Activated CD4-positive, alpha-beta T cell treated with anti-CD3 and anti-CD28 coated beads, Interleukin-2, Interleukin-6, amounts not matched to agents 100 ng/mL and 50 ng/mL, durations not matched to agents 16 hours and 8 hours (primary cell): ENCODE measurements at regions not wholly inside any gene's neighbourhood (a gene's known extent, or its start where the extent isn't known, plus 50 kb on each side); places are given as distances from the start of the nearest gene placed in this dataset.

Experiments used
- DNase-seq: peaks from one replicate; pipeline ENCODE4 v3.0.0-alpha.2; 2020

DNA sequence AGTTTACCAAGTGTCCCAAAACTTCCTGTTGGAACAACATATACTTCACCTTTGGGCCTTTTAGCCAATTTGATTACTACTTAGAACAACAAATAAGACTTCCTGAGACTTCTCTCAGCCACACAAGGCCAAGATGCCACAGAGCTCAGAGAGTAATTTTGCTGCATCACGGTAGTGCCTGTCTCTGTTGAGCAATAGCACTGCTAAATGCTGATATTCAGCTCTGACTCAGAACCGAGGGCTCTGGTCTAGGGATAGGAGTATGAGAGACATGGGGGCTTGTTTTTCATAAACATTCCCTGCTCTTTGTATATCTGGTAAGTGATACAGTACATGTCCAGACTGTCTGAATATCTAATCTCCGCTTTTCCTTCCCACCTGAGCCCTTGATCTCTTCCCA lies 260.4 kb upstream of the ARHGAP20 start:
- DNase-seq = no peak

DNA sequence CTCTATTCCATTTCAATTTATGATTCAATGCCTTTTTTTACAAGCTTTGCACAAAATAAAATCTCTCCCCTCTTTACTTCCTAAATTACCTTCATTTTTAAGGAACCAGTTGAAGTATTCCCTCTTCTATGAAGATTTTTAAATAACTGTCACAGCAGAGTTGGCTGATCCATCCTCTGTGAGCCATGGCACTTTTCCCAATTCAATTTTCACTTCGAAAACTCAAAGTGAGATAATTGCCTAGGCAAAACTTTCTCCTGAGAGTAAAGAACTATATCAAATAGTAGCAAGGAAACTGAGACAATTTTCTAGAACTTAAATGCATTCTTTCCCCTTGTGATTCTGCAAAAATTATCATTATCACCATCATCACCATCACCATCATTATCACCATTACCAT lies 259.9 kb upstream of the ARHGAP20 start:
- DNase-seq = no peak

DNA sequence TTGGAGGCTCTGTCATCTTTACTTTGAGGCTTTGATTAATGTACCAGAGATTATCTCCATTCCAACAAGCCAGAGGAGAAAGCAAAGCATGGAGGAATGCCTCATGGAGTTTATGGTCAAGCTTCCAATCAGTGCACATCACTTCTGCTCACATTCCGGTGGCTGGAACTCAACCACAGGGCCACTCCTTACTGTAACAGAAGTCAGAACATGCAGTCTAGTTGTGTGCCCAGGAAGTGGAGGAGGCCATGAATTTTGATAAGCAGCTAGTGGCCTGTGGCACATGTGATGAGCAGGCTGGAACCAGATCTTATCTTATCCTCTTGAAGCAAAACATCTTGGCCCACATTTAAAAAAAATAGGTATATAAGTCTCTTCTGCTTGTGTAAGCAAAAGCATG lies 258.9 kb upstream of the ARHGAP20 start:
- DNase-seq = no peak

DNA sequence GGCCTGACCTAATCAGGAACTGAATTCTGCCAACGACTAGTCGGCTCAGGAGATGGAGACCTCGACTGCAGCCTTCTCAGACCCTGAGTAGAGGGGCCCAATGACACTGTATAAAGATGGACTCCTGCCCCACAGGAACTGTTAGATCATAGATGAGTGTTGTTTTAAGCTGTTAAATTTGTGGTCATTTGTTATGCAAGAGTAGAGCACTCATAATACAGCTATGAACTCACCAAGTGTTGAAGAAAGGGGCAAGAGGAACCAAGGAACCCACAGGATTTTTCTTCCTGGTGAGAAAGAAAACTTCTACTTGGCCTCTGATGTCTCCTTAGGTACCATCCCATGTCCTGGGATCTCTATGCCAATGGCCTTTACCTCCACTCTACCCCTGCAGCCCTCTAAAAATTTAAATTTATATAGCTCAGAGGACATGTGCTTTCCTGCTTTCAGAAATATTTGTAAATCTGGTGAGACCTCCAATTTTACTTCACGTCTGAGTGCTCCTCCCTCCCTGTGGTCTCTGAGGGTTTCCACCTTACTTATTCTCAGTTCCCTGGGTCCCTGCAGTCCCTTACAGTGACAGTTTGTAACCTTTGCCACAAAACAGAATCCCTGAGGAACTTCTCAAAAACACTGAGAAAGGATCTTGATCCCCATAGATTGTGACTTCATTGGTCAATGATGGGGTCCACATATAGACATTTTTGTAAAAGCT lies 256.3 kb upstream of the ARHGAP20 start:
- DNase-seq = no peak

DNA sequence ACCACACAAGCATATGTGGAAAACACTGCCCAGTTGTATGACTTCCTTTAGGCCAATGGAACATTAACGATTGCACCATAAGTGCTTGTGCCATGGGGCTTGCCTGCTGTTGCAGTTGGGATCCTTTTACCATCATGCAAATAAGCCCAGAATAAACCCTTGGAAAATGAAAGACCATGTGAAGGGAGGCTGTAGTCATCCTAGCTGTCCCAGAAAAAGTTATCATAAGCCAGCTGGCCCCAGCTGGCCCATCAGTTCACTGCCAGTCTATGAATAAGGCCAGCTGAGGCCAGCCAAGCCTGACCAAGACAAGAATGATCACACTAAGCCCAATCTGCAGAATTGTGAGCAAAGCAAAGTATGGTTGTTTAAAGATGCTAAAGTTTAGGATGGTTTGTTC lies 253.9 kb upstream of the ARHGAP20 start:
- no peak for DNase-seq

DNA sequence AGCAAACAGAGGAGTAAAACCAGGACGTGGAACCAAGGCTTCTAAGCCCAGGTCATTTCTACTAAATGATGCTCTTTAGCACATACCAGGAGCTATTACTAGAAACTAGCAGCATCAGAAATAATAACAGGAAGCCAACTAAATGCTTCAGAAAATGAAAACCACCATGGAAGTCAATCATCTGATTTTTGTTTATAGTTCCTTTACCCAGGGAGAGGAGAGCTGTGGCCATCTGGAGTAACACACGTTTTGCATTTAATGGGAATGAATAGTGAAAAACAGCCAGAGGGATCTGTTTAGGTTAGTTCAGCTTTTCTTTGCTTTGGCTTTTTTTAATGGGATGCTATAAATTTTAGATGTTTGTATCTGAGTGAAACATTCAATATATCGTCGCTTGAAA lies 250.7 kb upstream of the ARHGAP20 start:
- DNase-seq = no peak

DNA sequence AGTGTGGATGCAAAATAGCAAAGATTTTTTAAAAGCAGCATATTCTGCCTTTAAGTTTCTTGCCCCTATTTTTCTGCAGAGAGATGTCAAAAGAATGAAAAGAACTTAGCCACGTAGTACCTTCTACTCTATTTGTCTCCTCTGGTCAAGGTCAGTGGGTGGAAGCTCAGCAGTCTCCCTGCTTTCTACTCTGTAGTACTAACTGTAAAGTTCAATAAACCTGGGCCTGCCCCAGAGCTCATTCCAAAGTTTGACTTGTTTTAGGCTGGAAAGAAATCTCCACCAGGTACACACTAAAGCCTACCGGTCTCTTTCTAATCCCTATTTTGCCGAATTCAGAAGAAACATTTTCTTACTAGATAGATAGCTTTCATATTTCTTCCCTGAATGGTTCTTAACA lies 247.9 kb upstream of the ARHGAP20 start:
- DNase-seq = no peak

DNA sequence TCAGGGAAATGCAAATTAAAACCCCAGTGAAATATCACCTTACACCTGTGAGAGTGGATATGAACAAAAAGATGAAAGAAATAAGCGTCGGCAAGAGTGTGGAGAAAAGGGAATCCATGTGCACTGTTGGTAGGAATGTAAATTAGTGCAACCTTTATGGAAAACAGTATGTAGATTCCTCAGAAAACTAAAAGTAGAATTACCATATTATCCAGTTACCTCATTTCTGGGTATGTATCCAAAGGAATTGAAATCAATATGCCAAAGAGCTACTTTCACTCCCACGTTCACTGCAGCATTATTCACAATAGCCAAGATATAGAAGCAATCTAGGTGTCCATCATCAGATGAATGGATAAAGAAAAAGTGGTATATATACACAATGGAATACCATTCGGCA lies 246.0 kb upstream of the ARHGAP20 start:
- no peak for DNase-seq

DNA sequence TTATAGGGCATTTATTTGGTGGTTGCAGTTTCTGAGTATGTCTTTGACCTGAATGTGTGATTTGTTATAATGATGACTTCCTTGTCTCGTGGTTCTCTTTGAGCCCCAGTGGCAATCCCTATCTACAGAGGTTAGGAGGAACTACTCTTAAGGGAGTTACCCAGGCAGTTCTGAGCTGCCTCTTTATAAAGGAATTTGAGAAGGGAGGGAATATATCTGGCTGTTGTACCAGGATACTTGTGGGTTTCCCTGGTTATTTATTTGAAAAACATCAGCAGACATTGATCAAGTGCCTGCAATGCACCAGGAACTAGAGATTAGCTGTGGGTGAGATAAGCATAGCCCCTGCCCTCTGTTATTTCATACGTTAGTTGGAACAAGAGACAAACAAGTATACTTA lies 243.5 kb upstream of the ARHGAP20 start:
- no peak for DNase-seq

DNA sequence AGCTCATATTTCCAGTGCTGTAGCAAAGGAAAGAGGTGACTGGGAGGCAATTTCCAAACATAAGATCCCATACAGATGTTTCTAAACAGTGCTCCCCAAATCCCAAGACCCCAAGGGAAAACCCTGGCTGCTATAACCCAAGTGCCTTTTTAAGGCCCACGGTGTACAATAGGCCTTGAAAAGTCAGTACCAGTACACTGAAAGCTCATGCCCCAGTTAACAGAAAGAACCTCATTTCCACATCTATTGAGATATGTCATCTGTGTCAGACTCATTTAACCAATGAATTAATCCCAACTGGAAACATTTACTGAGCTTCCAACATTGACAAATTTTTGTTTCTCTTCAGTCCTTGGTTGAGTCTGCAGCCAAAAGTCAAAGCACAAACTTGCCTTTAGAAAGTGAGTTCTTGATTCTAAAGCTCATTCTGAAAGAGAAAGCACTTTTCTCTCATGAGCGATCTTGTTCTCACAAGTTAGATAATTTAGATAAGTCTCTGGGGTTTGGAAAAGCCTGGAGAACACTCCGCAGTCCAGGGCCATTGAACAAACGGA lies 239.8 kb upstream of the ARHGAP20 start:
- no peak for DNase-seq

DNA sequence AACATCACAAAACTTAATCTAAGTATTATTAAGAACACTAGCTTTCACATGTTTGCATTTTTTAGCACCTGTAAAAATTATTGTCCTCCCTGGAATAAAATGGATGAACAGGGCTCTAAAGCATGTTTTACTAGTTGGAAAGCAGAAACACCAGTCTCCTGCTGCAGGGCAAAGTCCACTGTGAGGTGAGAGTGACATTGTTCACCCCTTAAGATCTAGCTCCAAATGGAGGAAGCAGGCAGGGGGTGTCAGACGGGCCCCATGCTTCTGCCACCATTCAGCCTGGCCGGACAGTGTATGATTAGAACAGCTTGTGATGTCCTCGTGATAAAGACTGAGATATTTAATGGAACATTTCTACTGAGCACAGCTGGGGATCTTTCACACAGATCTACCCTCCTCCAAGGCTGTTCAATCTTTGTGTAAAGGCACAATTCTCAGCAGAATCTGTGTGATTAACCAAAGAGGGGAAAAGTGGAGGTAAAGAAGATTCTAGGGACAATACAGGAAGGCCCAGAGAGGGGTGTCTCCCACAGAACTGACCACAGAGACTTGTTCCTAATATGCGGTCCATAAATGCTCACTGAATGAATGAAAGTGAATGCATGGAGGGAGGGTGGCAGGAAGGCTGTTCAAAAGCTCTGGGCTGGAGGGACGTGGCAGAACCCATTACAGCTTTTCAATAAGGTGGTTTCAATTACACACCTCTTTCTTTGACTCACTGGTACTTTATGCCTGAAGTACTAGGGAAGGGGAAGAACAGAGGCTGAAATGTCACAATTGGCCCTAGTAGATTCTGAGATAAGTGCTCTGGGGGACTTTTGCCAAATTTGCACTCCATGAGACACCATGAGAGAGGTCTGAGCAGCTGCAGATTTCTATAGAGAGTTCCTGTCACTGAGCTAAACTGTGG lies 239.1 kb upstream of the ARHGAP20 start:
- no peak for DNase-seq

DNA sequence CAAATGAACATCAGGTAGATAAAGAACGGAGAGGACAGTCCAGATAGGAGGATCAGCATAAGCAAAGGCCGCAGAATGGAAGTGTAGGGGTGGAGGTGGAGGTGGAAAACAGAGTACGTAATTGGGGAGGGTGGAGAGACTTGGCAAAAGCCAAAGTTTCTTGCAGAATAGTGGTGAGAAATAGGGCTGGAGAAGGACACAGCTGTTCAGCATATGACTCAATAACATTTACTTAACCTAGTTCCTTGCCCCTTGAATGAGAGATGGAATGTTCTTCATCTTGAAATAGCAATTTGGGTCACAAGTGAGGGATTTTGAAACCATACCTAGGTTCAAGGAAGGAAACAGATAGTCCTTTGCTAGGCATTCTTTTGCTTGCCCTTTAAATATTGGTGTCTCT lies 235.9 kb upstream of the ARHGAP20 start:
- no peak for DNase-seq

DNA sequence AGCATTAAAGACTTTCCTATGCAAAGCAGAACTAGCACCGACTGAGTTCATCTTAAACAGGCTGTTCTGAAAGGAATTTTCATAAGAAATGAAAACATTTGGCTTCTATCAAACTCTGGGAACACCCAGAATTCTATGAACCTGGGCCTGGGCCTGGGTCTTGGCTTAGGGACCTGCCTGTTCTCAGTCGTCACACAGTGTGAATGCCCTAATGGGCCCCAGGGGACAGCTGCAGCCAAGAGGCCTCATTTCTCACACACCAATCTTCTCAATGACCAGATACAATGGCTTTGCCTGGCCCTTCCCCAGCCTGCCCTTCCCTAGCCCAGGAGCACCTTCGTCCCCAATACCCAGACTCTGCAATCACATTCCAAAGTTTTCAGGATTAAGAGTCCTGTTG lies 234.9 kb upstream of the ARHGAP20 start:
- no peak for DNase-seq

DNA sequence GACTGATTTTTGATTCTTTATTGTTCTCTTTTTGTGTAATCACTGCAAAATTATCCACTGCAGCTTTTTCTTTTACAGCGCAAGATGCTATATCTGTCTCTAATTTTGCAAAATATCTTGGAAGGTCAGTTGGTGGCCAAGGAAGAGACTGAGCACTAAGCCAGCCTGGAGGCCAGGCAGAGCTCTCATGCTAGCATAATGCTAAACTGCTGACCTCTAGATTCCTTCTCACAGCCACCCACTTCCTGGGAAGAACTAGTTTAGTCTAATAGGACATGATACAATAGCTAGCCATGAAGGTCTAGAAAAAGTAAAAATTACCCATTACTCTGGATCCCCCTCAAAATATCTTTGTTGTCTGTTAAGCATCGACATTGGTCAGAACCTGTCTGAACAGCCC lies 227.2 kb upstream of the ARHGAP20 start:
- no peak for DNase-seq

DNA sequence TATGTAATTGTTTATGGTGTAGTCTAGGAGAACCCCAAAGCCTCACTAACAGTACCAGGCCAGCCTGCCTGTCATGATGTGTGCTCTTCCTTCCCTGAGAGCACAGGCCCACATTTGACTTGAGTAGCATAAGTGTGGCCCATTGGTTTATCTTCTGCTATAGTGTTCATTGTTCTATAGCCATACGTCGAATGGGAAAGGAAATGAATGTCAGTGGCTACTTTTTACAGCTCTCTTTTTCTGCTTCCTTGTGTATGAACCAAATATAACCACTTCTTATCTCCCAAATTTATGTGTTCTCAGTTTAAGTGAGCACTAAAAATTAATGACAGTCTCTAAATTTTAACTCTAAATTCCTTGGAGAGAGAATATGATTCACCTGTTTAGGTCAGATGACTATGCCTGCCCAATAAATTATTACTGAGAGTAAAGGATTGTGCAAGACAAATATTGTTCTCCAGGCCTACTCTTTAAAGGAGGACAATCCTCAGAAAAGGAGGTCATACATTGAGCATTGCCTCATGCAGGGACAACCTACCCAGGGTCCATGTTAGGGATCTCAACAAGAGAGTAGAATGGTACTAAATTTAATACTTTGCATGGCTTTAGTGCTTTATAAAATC lies 222.9 kb upstream of the ARHGAP20 start:
- DNase-seq = no peak

DNA sequence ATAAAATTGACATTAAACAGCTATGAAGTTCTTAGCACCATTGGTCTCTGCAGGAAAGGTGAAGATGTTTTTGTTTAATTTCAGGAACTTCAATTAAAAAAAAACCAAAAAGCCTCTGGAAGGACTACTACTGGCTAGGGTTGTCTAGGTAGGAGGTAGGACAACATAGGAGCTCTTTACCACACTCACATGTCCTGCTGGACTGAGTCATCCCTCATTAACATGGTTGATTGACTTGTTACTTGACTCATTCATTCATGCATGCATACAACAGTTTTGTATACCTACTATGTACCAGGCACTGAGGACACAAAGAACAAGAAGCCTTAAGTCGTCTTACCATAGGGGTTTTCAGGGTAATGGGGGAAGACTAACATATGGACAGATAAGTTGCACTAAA lies 216.9 kb upstream of the ARHGAP20 start:
- DNase-seq = no peak

DNA sequence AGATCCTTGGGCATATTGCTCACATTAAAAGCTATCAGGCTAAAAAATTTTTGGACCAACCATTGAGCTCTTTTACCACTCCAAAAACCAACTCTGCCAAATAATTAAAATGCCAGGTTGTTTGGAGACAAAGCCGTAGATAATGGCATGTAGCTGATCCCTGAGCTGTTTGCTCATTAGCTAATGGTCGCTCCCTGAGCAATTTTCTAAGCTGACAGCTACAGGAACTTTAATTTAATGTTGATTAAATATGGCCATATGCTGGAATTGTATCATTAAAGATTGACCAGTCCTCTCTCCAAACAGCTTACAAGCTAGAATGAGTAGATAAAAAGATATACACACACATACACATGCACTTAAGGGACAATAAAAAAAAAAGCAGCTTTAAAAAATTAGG lies 216.2 kb upstream of the ARHGAP20 start:
- no peak for DNase-seq

DNA sequence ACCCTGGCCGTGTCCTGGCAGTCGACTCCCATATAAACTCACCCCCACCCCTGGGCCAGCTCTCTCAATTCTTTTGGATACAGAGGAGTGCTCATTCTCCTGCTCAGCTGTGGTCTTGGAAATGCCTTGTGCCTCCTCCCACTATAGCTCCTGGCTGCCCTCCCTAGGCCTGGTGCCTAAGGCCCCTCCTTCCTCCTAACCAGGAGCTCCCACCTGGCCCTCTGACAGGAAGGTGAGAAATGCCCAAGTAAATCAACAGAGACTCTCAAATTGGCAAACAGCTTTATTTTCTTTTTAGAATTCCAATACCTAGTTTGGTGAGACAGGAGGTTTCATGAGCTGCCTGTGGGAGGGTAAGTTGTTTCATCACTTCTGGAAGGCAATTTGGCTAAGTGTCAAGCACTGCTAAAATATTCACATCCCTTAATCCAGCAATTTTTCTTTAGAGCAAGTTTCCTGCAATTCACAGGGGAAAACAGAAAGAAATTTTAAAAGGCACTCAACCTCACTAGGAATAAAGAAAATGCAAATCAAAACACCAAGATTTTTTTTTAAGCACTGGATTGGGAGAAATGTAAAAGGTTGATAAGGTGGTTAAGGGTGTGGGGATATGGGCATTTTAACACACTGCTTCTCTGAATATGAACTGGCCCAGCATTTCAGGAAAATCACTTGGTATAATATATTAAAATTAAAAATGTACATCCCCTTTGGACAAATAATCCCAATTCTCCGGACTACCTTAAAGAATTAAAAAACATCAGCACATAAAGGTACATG lies 209.7 kb upstream of the ARHGAP20 start:
- DNase-seq = no peak

DNA sequence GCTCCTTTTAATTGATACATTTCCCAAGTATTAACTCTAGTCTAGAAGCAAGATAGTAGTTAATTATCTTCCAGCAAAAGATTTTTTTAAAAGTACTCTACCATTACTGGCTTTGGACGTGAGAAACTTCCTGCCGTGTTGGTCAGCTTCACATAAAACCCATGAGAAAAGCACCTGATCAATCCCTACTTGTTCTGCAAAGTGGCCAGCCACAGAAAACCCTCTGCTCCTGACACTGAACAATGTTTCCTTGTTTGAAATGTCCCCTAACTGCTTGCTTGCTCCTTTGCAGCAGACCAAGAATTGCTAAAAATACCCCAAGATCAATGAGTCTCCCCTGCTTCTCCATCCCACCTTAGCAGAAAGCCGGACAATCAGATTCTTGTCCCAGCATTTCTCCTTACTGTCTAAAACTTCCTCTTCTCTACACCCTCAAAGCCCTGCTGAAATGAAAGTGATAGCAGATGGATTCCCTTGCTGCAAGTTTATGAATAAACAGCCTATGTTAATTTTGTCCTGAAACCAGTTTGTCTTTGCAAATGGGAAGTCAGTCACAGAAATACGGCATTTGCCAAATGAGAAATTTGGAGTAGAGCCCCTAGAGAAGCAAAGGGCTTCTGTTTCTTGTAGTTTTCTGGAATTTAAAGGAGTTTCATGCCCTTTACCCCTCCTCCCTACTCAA lies 207.1 kb upstream of the ARHGAP20 start:
- no peak for DNase-seq

DNA sequence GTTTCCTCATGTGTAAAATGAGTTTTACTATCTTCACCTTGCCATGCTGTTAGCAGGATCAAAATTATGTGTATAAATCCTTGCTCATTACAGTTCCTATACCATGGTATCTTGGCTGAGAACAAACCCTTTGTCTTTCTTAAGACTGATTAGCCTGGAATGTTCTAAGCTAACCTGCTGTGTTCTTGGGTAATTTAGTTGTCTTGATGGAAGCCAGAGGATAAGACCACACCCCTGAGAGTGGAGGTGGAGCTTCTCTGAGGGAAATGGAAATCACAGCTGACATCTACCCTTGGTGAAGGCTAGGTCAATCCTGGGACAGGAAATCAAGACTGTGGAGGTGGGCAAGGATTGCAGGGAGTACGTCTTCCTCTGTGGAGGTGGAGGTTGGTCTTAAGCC lies 206.1 kb upstream of the ARHGAP20 start:
- no peak for DNase-seq

DNA sequence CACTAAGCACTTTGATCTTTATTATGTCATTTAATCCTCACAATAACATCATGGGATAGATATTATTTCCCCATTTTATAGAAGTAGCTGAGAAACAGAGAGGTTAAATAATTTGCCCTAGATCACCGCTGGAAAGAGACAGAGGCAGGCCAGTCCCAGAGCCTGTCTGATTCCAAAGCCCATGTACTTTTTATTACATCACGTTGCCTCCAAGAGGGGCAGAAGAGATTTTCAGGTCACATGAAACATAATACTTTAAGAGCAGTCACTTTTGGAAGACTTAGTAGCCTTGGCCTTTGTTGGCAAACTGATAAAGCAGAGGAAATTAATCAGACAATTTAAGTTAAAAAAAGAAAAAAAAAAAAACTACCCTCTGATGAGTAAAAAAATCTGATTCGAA lies 200.2 kb upstream of the ARHGAP20 start:
- DNase-seq = no peak

DNA sequence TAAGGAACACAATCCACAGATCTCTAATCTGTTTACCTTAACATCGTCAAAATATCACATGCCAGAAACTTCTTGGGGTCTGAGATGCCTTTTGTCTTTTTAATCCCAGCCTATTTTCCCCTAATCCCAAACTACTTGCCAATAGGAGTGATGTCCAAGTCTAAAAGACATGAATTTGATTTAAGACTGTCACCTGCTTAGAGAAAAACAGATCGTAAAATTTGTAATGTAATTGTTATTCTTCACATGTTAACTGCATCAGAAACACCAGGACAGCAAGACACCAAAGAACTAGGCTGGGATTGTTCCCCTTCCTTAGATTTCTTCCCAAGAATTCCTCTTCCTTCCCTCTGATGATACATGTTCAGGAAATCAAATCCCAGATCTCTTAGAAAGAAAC lies 198.1 kb upstream of the ARHGAP20 start:
- DNase-seq = no peak
